ENCODE measurements at regions not wholly inside any gene's neighbourhood (a gene's known extent, or its start where the extent isn't known, plus 50 kb on each side); places are given as distances from the start of the nearest gene placed in this dataset.
"Not testable (repeated sequence)": the region's sequence is repeated elsewhere in the genome, so short reads cannot be mapped to it uniquely, and the experiment has no call there.

GRCh38 chr12:67546746-67547145 is 101.8 kb upstream of the DYRK2 start:
- intact Hi-C loops (cut with DNase I), result no loop called here

GRCh38 chr12:67555075-67555717 is 93.3 kb upstream of the DYRK2 start:
- DNase-seq; intact Hi-C loops (cut with DNase I): not testable (repeated sequence)

More at GRCh38 chr12:67546746-67547145, 101.8 kb upstream of the DYRK2 start:
- DNase-seq, result no peak

GRCh38 chr12:67558775-67559174 is 89.8 kb upstream of the DYRK2 start:
- intact Hi-C loops (cut with DNase I), result no loop called here
- DNase-seq, result no peak

GRCh38 chr12:67559751-67560150 is 88.8 kb upstream of the DYRK2 start:
- intact Hi-C loops (cut with DNase I), result no loop called here
- DNase-seq, result no peak

- intact Hi-C loops (cut with DNase I), result no loop called here
- no peak for DNase-seq
Observed at GRCh38 chr12:67562513-67563287, 85.8 kb upstream of the DYRK2 start.

GRCh38 chr12:67568055-67568454 is 80.5 kb upstream of the DYRK2 start:
- intact Hi-C loops (cut with DNase I), result no loop called here
- no peak for DNase-seq

GRCh38 chr12:67572492-67572891 is 76.1 kb upstream of the DYRK2 start:
- intact Hi-C loops (cut with DNase I), result no loop called here
- no peak for DNase-seq

GRCh38 chr12:67573566-67573965 is 75.0 kb upstream of the DYRK2 start:
- DNase-seq, result no peak
- intact Hi-C loops (cut with DNase I), result no loop called here

- no peak for DNase-seq
Observed at GRCh38 chr12:67578976-67579661, 69.4 kb upstream of the DYRK2 start.

GRCh38 chr12:67579662-67580003 is 68.9 kb upstream of the DYRK2 start:
- no peak for DNase-seq
- intact Hi-C loops (cut with DNase I), result no loop called here

More at GRCh38 chr12:67578976-67579661, 69.4 kb upstream of the DYRK2 start:
- intact Hi-C loops (cut with DNase I), result no loop called here

- no peak for DNase-seq
- intact Hi-C loops (cut with DNase I), result no loop called here
Observed at GRCh38 chr12:67582238-67582834, 66.2 kb upstream of the DYRK2 start.

- intact Hi-C loops (cut with DNase I), result no loop called here
- no peak for DNase-seq
Observed at GRCh38 chr12:67582844-67583243, 65.7 kb upstream of the DYRK2 start.

- DNase-seq, result no peak
- intact Hi-C loops (cut with DNase I), result no loop called here
Observed at GRCh38 chr12:67586951-67587350, 61.6 kb upstream of the DYRK2 start.

GRCh38 chr12:67589078-67589477 is 59.5 kb upstream of the DYRK2 start:
- intact Hi-C loops (cut with DNase I), result no loop called here
- DNase-seq, result no peak

- intact Hi-C loops (cut with DNase I), result no loop called here
Observed at GRCh38 chr12:67590149-67590790, 58.3 kb upstream of the DYRK2 start.

GRCh38 chr12:67592228-67593011 is 56.1 kb upstream of the DYRK2 start:
- intact Hi-C loops (cut with DNase I), result no loop called here
- DNase-seq, result no peak

More at GRCh38 chr12:67590149-67590790, 58.3 kb upstream of the DYRK2 start:
- DNase-seq, result peak in 5 of 42 donors; percentile 2 to 19 (median 13)

GRCh38 chr12:67593041-67593440 is 55.5 kb upstream of the DYRK2 start:
- no peak for DNase-seq
- intact Hi-C loops (cut with DNase I), result no loop called here

GRCh38 chr12:67593461-67594330 is 54.8 kb upstream of the DYRK2 start:
- DNase-seq, result no peak
- intact Hi-C loops (cut with DNase I), result no loop called here
